IMR-90 (cell line): ENCODE measurements at regions not wholly inside any gene's neighbourhood (a gene's known extent, or its start where the extent isn't known, plus 50 kb on each side); places are given as distances from the start of the nearest gene placed in this dataset.

ENCODE experiments used
- ATAC-seq: fragments of 200-7000 bp; cut with Tn5 transposase; 2 replicates; pipeline ENCODE4 v1.9.1; 2020; ENCODE audit warnings: low read depth, mild to moderate bottlenecking, moderate library complexity
- BruUV-seq: library from RNA; stranded (reverse); fragments of 400-500 nt; replicated peaks from 2 replicates; lab custom pipeline; 2021; lab: Mats Ljungman, UMichigan
- CTCF ChIA-PET: fragments of 300-600 bp; formaldehyde crosslinking; extraction: SDS; loops from one replicate; lab custom pipeline; 2021; ENCODE audit warnings: antibody characterized with exemption; lab: Yijun Ruan, JAX
- POLR2A ChIA-PET: fragments of 300-600 bp; sonication (Branson Sonifier 250); formaldehyde crosslinking; loops from one replicate; lab custom pipeline; 2022; ENCODE audit warnings: antibody characterized with exemption; ENCODE audit not compliant: unreplicated experiment; lab: Charles Lee
- DNase-seq: peaks from one replicate; pipeline ENCODE4 v3.0.0; 2013
- H2AFZ ChIP-seq: replicated peaks from 2 replicates; pipeline ENCODE3; 2013; ENCODE audit warnings: low read length, mild to moderate bottlenecking; ENCODE audit not compliant: poor library complexity
- H2AK5ac ChIP-seq: 2 replicates; pipeline ENCODE4 v1.6.1; 2013; ENCODE audit warnings: low read depth, low read length, inconsistent platforms
- H2AK9ac ChIP-seq: replicated peaks from 2 replicates; pipeline ENCODE3; 2013; ENCODE audit warnings: mild to moderate bottlenecking, low read depth, low read length, moderate library complexity; ENCODE audit not compliant: poor library complexity
- H2BK120ac ChIP-seq: 2 replicates; pipeline ENCODE4 v1.6.1; 2013; ENCODE audit warnings: low read depth, low read length, inconsistent platforms
- H2BK15ac ChIP-seq: 3 replicates; pipeline ENCODE4 v1.6.1; 2013; ENCODE audit warnings: low read depth, low read length, inconsistent platforms
- H2BK20ac ChIP-seq: 2 replicates; pipeline ENCODE4 v1.6.1; 2013; ENCODE audit warnings: low read depth, mild to moderate bottlenecking, inconsistent platforms, low read length, moderate library complexity
- H2BK5ac ChIP-seq: 2 replicates; pipeline ENCODE4 v1.6.1; 2013; ENCODE audit warnings: mild to moderate bottlenecking, low read depth, low read length, inconsistent platforms; ENCODE audit not compliant: poor library complexity, severe bottlenecking
- H3K14ac ChIP-seq: replicated peaks from 2 replicates; pipeline ENCODE4 v1.6.1; 2013; ENCODE audit warnings: low read depth, low read length, inconsistent platforms
- H3K18ac ChIP-seq: 2 replicates; pipeline ENCODE4 v1.6.1; 2013; ENCODE audit warnings: low read depth, low read length, control low read depth
- H3K23ac ChIP-seq: 2 replicates; pipeline ENCODE4 v1.6.1; 2013; ENCODE audit warnings: low read depth, low read length, inconsistent platforms
- H3K27ac ChIP-seq: 2 replicates; pipeline ENCODE4 v1.5.1; 2013; ENCODE audit warnings: mild to moderate bottlenecking, control low read depth, low read length; ENCODE audit not compliant: insufficient read depth
- H3K27me3 ChIP-seq: 2 replicates; pipeline ENCODE4 v1.6.1; 2013; ENCODE audit warnings: low read length; ENCODE audit not compliant: control insufficient read depth, insufficient read depth
- H3K36me3 ChIP-seq: 2 replicates; pipeline ENCODE4 v1.6.1; 2013; ENCODE audit warnings: low read length, mixed read lengths; ENCODE audit not compliant: control insufficient read depth, insufficient read depth
- H3K4ac ChIP-seq: 2 replicates; pipeline ENCODE4 v1.6.1; 2013; ENCODE audit warnings: low read depth, low read length, inconsistent platforms
- H3K4me1 ChIP-seq: 2 replicates; pipeline ENCODE4 v1.6.1; 2013; ENCODE audit warnings: low read length, mixed read lengths; ENCODE audit not compliant: control insufficient read depth, insufficient read depth
- H3K4me2 ChIP-seq: 2 replicates; pipeline ENCODE4 v1.6.1; 2013; ENCODE audit warnings: low read depth, mild to moderate bottlenecking, control low read depth, low read length, moderate library complexity
- H3K4me3 ChIP-seq: 2 replicates; pipeline ENCODE4 v1.5.1; 2013; ENCODE audit warnings: low read depth, mild to moderate bottlenecking, control low read depth, low read length, moderate library complexity; ENCODE audit not compliant: insufficient read depth
- H3K56ac ChIP-seq: 2 replicates; pipeline ENCODE4 v1.6.1; 2013; ENCODE audit warnings: low read length, inconsistent platforms; ENCODE audit not compliant: insufficient read depth; ENCODE audit errors: extremely low read depth
- H3K79me1 ChIP-seq, 2 experiments: 2 replicates each; pipeline ENCODE4 v1.6.1; 2013; ENCODE audit warnings: low read length in 2 of 2, inconsistent platforms in 1 of 2, low read depth in 1 of 2
- H3K9ac ChIP-seq: 2 replicates; pipeline ENCODE4 v1.6.1; 2013; ENCODE audit warnings: low read depth, low read length, control low read depth
- H3K9me1 ChIP-seq: 2 replicates; pipeline ENCODE4 v1.6.1; 2013; ENCODE audit warnings: low read length, inconsistent platforms; ENCODE audit not compliant: insufficient read depth
- H3K9me3 ChIP-seq: 2 replicates; pipeline ENCODE4 v1.6.1; 2013; ENCODE audit warnings: low read length; ENCODE audit not compliant: control insufficient read depth, insufficient read depth
- H4K20me1 ChIP-seq: 2 replicates; pipeline ENCODE4 v1.6.1; 2013; ENCODE audit warnings: low read length, inconsistent platforms; ENCODE audit not compliant: insufficient read depth
- H4K5ac ChIP-seq: 2 replicates; pipeline ENCODE4 v1.6.1; 2013; ENCODE audit warnings: mild to moderate bottlenecking, low read depth, low read length, control low read depth
- H4K8ac ChIP-seq, 2 experiments: 2 replicates each; pipeline ENCODE4 v1.6.1; 2013; ENCODE audit warnings: low read depth in 2 of 2, low read length in 2 of 2, control low read depth in 1 of 2, inconsistent platforms in 1 of 2
- H4K91ac ChIP-seq: 2 replicates; pipeline ENCODE4 v1.6.1; 2013; ENCODE audit warnings: low read depth, low read length, inconsistent platforms; ENCODE audit not compliant: insufficient read depth
- BHLHE40 ChIP-seq: fragments of 150-350 bp; IDR thresholded peaks from 2 replicates; pipeline ENCODE4 v1.6.1; 2016; ENCODE audit warnings: mild to moderate bottlenecking, low read depth, low read length
- CEBPB ChIP-seq: IDR thresholded peaks from 2 replicates; pipeline ENCODE4 v1.6.1; 2012; ENCODE audit warnings: low read depth, low read length, improper control_type of control experiment
- CHD1 ChIP-seq: IDR thresholded peaks from 2 replicates; pipeline ENCODE4 v1.6.1; 2012; ENCODE audit warnings: low read depth, low read length, improper control_type of control experiment
- CTCF ChIP-seq: conservative IDR thresholded peaks from 2 replicates; pipeline ENCODE4 v1.5.1; 2012; ENCODE audit warnings: mild to moderate bottlenecking, low read depth, low read length, improper control_type of control experiment
- ELK1 ChIP-seq: fragments of 150-350 bp; IDR thresholded peaks from 2 replicates; pipeline ENCODE4 v1.6.1; 2016; ENCODE audit warnings: low read depth, mild to moderate bottlenecking, low read length, moderate library complexity, borderline replicate concordance
- FOS ChIP-seq: fragments of 150-350 bp; IDR thresholded peaks from 2 replicates; pipeline ENCODE4 v1.6.1; 2016; ENCODE audit warnings: low read depth, low read length
- MAFK ChIP-seq: IDR thresholded peaks from 2 replicates; pipeline ENCODE4 v1.6.1; 2012; ENCODE audit warnings: low read depth, low read length, improper control_type of control experiment
- MAZ ChIP-seq: IDR thresholded peaks from 2 replicates; pipeline ENCODE4 v1.6.1; 2012; ENCODE audit warnings: low read depth, mild to moderate bottlenecking, low read length, improper control_type of control experiment, moderate library complexity, borderline replicate concordance
- MXI1 ChIP-seq: IDR thresholded peaks from 2 replicates; pipeline ENCODE4 v1.6.1; 2012; ENCODE audit warnings: low read depth, mild to moderate bottlenecking, low read length, moderate library complexity, borderline replicate concordance
- NFE2L2 ChIP-seq: fragments of 150-350 bp; IDR thresholded peaks from 2 replicates; pipeline ENCODE4 v1.6.1; 2016; ENCODE audit warnings: low read depth, mild to moderate bottlenecking, low read length
- POLR2A ChIP-seq: IDR thresholded peaks from 2 replicates; pipeline ENCODE4 v1.6.1; 2012; ENCODE audit warnings: mild to moderate bottlenecking, low read depth, low read length
- RAD21 ChIP-seq: IDR thresholded peaks from 2 replicates; pipeline ENCODE4 v1.6.1; 2012; ENCODE audit warnings: low read length, improper control_type of control experiment
- RCOR1 ChIP-seq: IDR thresholded peaks from 2 replicates; pipeline ENCODE4 v1.6.1; 2012; ENCODE audit warnings: mild to moderate bottlenecking, low read length, improper control_type of control experiment; ENCODE audit not compliant: insufficient replicate concordance
- RFX5 ChIP-seq: IDR thresholded peaks from 2 replicates; pipeline ENCODE4 v1.8.0; 2012; ENCODE audit warnings: low read depth, mild to moderate bottlenecking, low read length, moderate library complexity
- SMC3 ChIP-seq: fragments of 150-350 bp; IDR thresholded peaks from 2 replicates; pipeline ENCODE4 v1.6.1; 2016; ENCODE audit warnings: low read depth, mild to moderate bottlenecking, antibody characterized with exemption, low read length, moderate library complexity
- WGBS, 2 experiments: methylation state at CpG; one replicate each; pipeline versions ENCODE4 v1.1.5 to v1.1.7; 2013; ENCODE audit warnings: missing lambda C conversion rate in 2 of 2; ENCODE audit not compliant: insufficient read length in 1 of 2; ENCODE audit errors: extremely low coverage in 2 of 2; 5-methylcytosine and 5-hydroxymethylcytosine counted together
- dilution Hi-C: fragments of 300-500 bp; cut with HindIII; formaldehyde crosslinking; loops from one replicate; pipeline ENCODE4 v1.14.3; 2018; ENCODE audit warnings: low sequenced_read_pairs; ENCODE audit not compliant: unreplicated experiment
- in situ Hi-C: fragments of 300-500 bp; cut with MboI; formaldehyde crosslinking; loops from 3 replicates; pipeline ENCODE4 v1.14.3; 2019; ENCODE audit warnings: low sequenced_read_pairs, inconsistent platforms, mixed read lengths
- intact Hi-C: fragments of 100-400 bp; cut with micrococcal nuclease; formaldehyde crosslinking; loops from 2 replicates; pipeline ENCODE4 v1.10.0; 2022
- TF ChIP-seq, protein P1 (sequence below): fragments of 150-350 bp; IDR thresholded peaks from 2 replicates; pipeline ENCODE4 v1.6.1; 2017; ENCODE audit warnings: mild to moderate bottlenecking, antibody characterized with exemption, low read length, low read depth

DNA sequence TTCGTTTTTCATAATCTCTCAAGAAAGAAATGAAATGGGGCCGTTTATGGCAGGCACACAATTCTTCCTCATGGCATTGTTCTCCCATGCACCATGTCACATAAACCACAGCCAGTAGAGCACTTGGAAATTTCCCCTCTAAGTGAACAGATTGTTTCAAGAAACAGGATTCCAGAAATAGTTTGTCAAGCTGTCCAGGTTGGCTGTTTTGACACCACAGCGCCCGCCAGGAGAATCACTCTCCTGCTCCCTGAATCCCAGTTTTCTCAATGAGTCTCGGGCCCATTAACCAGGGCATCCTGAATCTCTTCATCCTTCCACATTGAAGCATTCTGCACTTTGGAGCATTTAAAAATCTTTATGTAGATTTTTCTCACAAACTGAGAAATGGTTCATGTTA, 172.2 kb upstream of the NEBL start:
- ChIA-PET CTCF (no interaction called here), POLR2A (no interaction called here)
- Histone ChIP-seq H2AFZ (no peak overlapping the region), H3K4me1 (no peaks in the 10 kb centered on the region), H3K18ac (no peak overlapping the region), H2BK120ac (no peak overlapping the region), H3K4ac (no peak overlapping the region), H3K56ac (no peak overlapping the region), H4K91ac (no peak overlapping the region), H3K9me3 (no peaks in the 10 kb centered on the region), H4K20me1 (no peaks in the 10 kb centered on the region), H2BK20ac (no peak overlapping the region), H4K8ac (no peak overlapping the region), H3K4me2 (no peak overlapping the region), H3K36me3 (no peaks in the 10 kb centered on the region), H2BK15ac (no peak overlapping the region), H3K27ac (no peak overlapping the region), H3K9ac (no peak overlapping the region), H3K9me1 (no peaks in the 10 kb centered on the region), H2AK5ac (no peak overlapping the region), H3K27me3 (no peaks in the 10 kb centered on the region), H3K4me3 (no peak overlapping the region), H4K5ac (no peak overlapping the region), H3K23ac (no peak overlapping the region), H2BK5ac (no peak overlapping the region), H3K79me1 (no peaks in the 10 kb centered on the region), H3K14ac (no peak overlapping the region), H2AK9ac (no peak overlapping the region)
- ATAC-seq: no peak
- dilution Hi-C loops: no loop called here
- no peak for DNase-seq
- intact Hi-C loops: no loop called here
- no peak for TF ChIP-seq FOS
- TF ChIP-seq RCOR1: no peak
- TF ChIP-seq MAFK: no peak
- no peak for TF ChIP-seq NFE2L2
- TF ChIP-seq MXI1: no peak
- TF ChIP-seq RFX5: no peak
- TF ChIP-seq CTCF: no peak
- no peak for TF ChIP-seq RAD21
- TF ChIP-seq, protein P1, sequence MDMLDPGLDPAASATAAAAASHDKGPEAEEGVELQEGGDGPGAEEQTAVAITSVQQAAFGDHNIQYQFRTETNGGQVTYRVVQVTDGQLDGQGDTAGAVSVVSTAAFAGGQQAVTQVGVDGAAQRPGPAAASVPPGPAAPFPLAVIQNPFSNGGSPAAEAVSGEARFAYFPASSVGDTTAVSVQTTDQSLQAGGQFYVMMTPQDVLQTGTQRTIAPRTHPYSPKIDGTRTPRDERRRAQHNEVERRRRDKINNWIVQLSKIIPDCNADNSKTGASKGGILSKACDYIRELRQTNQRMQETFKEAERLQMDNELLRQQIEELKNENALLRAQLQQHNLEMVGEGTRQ: no peak
- no peak for TF ChIP-seq MAZ
- TF ChIP-seq ELK1: no peak
- no peak for TF ChIP-seq BHLHE40
- TF ChIP-seq CHD1: no peak
- TF ChIP-seq POLR2A: no peak
- TF ChIP-seq SMC3: no peak
- no peak for TF ChIP-seq CEBPB
- 70% methylated on average over 2 of the region's 5 CpGs; no CpG with 5 or more reads in 1 of the 2 experiments for WGBS, 2 experiments
- in situ Hi-C loops: no loop called here
- no TSS peak for BruUV-seq
